Eye (tissue), 1 donor: ENCODE measurements at regions not wholly inside any gene's neighbourhood (a gene's known extent, or its start where the extent isn't known, plus 50 kb on each side); places are given as distances from the start of the nearest gene placed in this dataset.

Experiments
- DNase-seq: peaks from one replicate; pipeline ENCODE4 v3.0.0-alpha.2; 2015

DNA sequence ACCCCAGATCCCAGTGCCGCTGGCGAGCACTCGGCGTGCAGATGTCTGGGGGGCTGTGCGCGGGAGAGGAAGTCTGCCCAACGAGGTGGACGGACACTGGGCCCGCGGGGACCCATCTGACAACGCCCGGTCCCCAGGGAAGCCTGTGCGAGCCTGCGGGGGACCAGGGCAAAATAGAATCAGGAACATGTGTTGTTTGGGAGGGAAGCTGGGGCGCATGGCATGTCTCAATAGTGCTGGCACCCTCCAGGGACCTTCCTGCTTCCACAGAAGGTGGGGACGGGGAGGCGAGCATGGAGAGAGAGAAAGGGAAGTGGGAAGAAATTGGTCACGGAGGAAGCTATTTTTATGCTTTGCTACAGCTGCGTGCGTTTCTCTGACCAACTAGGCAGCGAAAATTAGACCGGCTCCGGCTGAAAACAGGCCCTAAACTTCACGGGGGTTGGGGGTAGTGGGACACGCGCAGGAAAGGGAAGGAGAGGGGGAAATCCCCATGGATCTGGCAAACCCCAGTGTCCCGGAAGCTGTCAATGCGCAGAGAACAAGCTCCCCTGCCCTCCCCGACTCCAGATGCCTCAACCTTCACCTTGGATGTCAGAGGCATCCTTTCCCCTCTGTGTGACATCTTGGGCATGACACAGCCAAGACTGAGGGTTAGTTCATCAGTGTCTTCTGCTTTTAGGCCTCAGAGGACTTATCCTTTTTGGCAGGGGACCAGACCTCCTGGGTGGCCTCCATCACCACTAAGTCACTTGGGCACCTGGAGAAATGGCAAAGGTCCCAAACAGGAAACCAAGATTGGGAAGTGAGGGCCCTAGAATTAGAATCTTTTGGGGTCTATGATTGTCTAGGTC lies 169.8 kb upstream of the BCOR start:
- DNase-seq, result no peak

DNA sequence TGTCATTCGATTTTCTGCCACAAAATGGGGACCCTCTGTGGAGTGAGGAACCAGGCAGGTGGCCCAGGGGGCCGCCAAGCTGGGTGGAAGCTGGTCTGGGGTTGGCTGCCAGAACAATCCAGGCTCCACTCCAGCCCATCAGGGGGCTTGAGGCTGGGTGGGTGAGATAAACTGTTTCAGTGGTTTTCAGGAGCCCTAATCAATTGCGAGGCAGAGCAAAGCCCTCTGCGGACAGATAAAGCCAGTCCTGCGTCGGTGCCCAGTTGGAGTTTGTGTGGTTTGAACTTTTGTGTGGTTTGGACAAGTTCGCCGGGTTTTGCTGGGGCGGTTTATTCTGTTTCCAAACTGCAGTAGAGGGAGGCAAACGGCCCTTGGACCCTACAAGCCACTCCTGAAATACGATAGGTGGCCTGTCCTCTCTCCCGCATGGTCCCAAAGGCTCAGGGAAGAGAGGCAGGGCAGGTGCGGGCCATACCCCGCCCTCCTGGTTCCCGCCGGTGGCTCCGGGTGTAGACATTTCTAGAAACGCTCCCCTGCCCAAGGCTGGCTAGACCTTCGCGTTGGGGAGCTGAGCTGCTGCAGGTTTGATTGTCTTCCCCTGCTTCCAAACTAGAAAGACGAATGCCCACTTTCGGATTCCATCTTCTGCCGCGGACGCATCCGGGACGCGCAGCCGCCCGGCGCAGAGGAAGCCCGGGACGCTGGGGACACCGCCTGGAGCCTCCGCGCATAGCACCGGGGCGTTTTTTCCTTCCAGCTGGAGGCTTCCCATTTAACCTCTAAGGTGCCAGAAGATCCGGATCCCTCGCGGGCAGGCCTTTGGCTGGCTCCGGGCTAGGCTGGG lies 169.0 kb upstream of the BCOR start:
- DNase-seq, result peak; percentile 86

- DNase-seq, result no peak
Observed at GRCh38 chrX:40265936-40266335, 168.2 kb upstream of the BCOR start.

- peak; percentile 6 for DNase-seq
Observed at GRCh38 chrX:40263014-40263560, 165.3 kb upstream of the BCOR start.

DNA sequence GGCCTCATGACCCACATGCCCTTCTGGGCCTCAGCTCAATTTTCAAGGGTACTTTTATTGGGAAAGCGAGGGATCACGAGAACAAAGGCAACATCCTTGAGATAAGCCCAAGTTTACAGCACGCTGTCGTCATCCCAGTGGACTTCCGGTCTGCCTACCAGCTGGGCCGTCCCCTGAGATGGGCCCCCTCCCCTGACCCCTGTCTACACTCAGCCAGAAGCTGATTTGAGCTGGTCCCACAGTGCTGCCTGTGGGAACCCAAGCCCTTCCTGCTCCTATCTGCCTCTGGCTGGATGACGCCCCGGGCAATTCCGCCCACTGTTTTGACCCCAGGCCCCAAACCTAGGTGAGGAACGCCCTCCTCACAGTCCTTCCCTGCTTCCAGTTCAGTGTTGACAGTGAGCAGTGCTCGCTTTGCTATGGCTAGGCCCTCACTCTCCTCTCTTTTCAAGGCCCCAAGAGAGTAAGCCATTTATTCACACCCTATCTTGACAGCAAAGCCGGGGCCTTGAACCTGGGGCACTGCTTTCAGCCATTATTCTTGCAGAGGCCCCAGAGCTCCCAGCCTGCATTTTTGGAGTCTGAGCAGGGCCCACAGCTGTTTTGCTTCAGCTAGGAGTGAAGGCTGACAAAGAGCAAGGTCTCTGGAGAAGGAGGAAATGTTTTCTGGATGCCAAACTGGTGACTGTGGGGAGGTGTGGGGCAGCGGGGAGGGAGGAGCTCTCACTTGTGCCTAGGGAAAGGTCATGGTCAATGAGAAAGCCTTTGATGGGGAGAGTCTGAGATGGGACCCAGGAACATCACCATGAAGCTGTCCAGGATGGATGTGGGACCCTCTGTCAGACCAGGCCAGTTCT lies 164.6 kb upstream of the BCOR start:
- DNase-seq, result peak; percentile 6

- DNase-seq, result no peak
Observed at GRCh38 chrX:40261833-40262156, 164.0 kb upstream of the BCOR start.

DNA sequence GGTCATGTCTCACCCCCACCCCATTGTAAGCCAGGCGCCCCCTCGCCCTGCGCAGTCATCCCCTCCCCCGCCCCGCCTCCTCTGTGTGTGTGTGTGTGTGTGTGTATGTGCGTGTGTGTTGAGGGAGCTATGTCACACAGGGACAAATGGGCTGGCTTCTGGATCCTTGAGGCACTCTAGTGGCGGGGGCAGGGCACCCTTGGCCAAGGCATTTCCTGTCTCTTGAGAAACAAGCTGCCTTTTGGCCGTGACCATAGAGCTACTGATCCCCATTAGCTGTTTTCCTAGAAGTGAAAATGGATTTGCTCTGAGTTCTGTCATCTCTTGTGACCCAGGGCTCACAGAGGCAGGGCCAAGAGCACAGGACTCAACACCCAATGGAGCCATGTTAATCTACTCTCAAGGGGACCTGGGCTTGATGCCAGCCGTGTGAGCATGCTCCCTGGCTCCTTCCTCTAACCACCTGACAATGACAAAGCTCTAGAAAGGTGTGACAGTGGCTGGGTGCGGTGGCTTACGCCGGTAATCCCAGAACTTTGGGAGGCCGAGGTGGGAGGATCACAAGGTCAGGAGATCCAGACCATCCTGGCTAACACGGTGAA lies 162.5 kb upstream of the BCOR start:
- DNase-seq, result no peak

- no peak for DNase-seq
Observed at GRCh38 chrX:40258909-40259308, 161.2 kb upstream of the BCOR start.

GRCh38 chrX:40253771-40254170 lies 156.0 kb upstream of the BCOR start:
- no peak for DNase-seq

DNA sequence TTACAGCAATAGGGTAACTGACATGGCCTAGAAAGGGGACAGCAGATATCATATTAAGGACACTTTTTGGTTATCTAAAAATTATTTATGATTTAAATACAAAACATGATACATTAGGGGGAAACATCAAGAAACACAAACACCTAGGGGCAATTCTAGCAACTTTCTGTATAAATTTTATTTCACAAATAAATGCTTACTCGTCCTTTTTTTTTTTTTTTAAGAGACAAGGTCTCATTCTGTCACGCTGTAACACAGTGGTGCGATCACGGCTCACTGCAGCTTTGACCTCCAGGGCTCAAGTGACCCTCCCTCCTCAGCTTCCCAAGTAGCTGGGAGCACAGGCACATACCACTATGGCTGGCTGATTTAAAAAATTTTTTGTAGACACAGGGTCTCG lies 151.8 kb upstream of the BCOR start:
- DNase-seq, result no peak

DNA sequence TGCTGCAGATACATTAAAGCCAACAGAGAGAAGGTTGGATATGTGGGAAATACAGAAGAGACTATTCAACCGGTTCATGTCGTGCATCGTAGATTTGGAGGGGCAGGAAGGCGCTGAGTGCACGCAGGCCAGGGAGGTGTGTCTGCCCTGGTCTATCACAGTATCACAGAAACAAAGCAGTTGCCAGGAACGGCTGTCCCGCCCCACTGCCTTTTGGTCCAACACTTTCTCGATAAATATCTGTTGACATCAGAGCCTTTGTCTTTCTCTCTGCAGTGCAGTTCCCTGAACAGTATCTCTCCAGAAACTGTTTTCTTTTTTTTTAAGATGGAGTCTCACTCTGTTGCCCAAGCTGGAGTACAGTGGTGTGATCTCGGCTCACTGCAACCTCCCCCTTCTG lies 151.1 kb upstream of the BCOR start:
- peak; percentile 4 for DNase-seq

DNA sequence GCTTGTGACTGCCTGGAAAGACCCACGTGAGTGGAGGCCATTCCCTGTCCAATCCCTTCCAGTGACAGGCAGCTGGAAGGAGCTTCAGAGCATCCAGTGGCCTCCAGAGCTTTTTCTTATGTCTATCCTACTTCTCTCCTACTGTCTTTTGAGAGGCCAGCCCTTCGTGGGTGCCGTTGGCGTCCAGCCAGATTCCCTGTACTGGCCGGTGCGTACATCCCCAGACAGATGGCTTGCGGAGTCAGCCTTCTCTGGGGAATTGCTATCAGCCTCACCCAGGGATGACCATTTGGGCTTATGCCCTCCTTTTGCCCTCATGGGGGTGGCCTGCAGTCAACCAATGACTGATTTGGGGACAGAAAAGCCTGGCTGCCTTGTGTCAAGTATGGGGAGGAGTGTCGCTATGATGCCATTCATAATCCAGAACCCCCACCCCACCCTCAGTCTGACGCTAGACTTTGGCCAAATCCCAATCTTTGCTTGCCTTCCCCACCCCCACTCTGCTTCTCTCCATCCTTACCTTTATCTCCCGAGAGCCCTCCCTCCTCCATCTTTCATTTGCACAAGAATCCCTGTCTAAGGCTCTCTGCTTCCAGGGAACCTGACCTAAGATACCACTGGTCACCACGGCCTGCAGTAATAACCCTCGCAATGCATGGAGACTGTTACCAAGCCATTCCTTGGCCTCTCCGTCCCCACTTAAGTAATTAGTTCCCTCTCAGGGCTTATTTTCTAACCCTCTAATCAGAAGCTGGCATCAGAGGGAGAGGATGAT lies 150.3 kb upstream of the BCOR start:
- peak; percentile 5 for DNase-seq

- DNase-seq, result no peak
Observed at GRCh38 chrX:40247382-40247781, 149.6 kb upstream of the BCOR start.

DNA sequence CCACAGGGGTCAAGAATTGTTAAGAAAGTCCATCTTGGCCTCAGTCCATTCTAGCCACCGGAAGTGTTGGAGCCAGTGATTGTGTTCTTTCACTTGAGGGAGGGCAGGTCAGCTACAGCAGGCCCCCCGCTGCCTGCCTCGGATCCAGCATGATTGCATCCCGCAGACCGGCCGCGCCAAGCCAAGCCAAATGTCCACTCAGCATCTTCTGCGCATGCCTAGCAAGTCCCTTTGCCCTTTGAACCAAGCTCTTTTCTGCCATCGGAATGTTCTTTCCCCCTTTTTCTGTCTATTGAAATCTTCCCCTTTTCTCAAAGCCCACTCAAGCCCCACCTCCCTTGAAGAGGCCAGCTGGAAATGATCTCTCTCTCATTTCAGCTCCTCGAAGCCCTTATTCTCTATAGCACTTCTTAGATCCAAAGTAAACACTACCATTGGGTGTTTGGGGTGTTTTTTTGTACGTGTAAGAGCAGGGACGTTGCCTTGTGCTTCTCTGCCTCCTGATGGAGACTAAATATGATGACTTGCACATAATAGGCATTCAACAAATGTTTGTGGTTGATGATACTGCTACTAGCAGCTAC lies 147.8 kb upstream of the BCOR start:
- peak; percentile 45 for DNase-seq

GRCh38 chrX:40244980-40245379 lies 147.2 kb upstream of the BCOR start:
- DNase-seq, result peak; percentile 27

DNA sequence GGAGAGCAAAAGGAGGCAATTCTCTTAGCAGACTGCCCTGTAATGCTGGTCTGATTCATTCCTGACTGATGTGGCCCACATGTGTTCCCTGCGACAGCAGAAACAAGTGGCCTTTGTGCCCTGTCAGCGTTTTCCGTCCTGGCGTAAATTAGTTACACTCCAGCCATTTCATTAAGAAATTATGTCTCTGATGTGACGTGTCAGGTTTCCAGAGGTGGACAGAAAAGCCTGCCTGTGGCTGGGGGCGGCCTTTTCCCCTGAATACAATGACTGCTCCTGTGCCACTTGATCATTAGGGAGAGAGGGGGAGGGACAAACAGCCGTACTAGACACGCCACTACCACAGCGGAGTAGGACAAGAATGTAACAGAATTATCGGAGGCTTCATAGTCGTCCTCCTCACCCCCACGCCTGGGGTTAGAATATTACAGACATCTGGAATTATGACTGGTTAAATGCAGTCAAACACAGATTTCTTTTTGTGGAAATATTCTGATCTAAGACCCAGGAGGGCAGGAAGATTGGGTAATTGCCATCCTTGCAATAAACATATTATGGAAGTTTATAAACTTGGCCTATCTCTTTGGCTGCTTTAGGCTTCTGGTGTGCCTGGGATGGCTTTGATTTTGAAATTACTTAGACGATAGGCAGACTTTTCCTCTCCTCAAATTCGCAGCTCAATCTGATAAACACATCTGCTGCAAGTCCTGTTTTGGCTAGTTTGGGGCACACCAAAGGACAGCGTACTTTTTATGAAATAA lies 146.2 kb upstream of the BCOR start:
- peak; percentile 70 for DNase-seq

DNA sequence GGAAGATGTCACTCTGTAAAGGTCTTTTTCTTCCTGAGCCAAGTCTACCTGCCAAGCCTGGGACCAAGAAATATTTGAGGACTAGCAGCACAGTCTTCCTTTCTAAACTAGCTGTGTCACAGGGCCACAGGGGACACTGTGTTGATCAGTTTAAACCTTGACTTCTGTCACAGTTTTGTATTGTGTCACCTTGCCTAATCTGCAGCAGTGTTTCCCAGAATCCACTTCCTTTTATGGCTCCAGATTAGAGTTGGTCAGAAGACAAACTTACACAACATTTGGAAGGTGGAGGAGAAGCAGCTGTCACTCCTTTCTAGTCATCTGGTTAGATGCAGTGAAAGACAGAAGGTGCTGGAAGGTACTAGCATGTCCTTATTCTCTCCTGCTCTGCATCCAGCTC lies 143.1 kb upstream of the BCOR start:
- no peak for DNase-seq

GRCh38 chrX:40237731-40238178 lies 140.0 kb upstream of the BCOR start:
- DNase-seq, result no peak

GRCh38 chrX:40230646-40231045 lies 132.9 kb upstream of the BCOR start:
- no peak for DNase-seq

GRCh38 chrX:40227125-40227524 lies 129.4 kb upstream of the BCOR start:
- DNase-seq, result no peak
